Superior temporal gyrus (tissue), 1 donor: ENCODE measurements at regions not wholly inside any gene's neighbourhood (a gene's known extent, or its start where the extent isn't known, plus 50 kb on each side); places are given as distances from the start of the nearest gene placed in this dataset.

Experiments used
- DNase-seq: peaks from one replicate; pipeline ENCODE4 v3.0.0-alpha.2; 2016; ENCODE audit errors: extremely low spot score

DNA sequence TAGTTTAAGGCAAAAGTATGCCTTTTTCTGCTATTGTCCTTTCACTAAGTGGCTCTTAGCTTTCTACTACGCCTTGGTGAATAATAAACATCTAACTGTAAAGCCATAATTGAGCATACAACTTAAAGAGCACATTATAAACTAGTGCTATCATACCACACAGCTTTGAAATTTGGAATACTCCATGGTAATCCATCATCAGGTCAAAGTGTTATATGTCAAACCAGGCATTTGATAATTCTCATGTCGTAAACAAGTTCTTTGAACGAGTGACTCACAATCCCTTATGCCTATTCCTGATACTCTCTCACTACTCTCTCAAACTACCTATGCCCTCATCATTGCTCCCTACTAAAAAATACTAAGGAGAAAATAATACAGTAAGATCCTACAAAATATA is 60.3 kb upstream of the FMN2 start:
- no peak for DNase-seq

DNA sequence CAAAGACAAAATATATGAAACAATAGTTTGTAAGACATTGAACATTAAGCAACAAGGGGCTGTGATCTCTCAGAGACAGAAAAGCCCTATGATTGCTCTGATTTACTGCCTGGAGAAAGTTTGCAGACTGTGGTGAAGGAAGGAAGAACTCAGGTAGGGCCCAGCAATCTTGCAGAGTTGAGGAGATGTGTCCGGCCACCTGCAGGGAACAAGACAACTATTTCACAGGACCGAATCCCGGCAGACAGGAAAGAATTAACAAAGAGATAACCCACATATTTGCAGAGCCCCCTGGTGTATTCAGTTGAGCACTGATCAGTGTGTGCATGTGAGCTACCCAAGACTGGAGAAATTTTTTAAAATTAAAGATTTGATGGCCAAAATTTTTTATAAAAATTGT is 58.3 kb upstream of the FMN2 start:
- DNase-seq: no peak

DNA sequence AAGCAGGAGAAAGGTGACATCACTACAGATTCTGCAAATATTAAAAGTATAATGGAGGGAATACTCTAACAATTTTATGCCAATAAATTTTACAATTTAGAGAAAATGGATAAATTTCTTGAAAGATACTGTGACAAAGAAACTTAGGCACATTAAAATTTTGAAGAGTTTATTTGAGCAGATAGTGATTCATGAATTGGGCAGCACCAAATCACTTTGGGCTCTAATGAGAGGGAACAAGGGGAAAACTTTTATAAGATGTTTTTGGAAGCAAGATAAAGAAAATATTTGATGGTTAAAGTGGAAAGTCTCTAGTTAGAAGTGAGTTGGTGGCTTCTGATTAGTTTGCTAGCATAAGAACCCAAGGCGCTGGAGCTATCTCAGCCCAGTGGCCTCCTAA is 55.2 kb upstream of the FMN2 start:
- DNase-seq: no peak
